IPS DF 4.7 (cell line): ENCODE measurements at regions not wholly inside any gene's neighbourhood (a gene's known extent, or its start where the extent isn't known, plus 50 kb on each side); places are given as distances from the start of the nearest gene placed in this dataset.

Experiments used
- DNase-seq: peaks from one replicate; pipeline ENCODE4 v3.0.0-alpha.2; 2013; ENCODE audit warnings: low spot score; ENCODE audit errors: extremely low read depth

DNA sequence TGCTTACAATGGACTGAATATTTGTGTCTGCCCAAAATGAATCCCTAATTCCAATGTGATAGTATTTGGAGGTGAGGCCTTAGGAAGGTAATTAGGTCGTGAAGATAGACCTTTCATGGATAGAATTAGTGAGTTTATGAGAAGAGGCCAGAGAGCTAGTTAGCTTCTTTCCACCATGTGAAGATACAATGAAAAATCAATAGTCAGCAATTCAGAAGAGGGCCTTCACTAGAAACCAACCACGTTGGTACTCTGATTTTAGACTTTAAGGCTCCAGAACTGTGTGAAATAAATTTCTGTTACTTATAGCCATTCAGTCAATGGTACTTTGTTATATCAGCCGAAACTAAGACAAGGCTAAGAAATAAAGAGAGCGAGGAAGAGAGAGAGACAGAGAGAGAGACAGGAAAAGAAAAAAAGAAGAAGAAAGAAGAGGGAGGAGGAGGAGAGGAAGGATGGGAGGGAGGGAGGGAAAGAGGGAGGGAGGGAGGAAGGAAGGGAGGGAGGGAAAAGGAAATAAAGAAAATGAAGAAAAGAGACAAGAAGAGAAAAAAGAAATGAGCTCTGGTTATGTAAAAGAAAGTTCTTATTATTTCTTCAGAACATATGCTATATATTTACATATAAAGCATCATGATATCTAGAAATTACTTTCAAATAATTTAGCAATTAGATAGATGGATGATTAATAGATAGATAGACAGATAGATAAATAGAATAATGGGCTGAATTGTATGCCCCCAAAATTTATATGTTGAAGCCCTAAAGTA is 1725.3 kb downstream of the EFNA5 start:
- DNase-seq = no peak

DNA sequence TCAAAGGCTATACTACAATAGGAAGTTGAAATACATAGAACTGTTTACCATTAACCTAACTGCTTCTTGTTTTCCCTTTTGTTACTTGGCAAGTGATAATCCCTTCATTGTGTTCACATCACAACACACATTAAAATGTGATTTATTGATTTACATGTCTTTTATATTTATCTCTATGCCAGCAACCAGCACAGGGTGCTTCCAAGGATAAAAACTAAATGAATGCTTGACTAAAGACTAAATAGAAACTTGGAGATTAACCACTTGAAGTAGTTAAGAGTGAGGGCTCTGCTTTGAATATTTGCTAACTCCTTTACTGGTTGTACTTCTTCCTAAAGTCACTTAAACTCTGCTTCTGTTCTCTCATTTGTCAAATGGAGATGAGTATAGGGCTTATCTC is 1730.6 kb downstream of the EFNA5 start:
- no peak for DNase-seq

DNA sequence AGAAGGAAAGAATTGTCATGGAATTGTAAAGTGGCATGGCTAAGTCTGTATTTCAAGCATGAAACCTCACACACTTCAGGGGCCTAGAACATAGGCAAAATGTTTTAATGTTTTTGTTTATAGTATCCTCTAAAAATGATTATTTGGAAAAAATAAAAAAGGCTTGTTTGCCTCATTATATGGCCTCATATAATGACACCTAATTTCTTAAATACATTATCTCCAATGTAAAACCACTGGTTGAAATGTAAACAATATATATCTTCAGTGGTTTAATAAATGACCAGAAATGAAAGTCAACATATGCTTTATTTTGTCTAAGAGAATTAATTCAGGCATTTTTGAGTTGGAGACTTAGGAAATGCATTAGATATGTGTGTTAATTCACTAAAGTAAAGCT is 1736.6 kb downstream of the EFNA5 start:
- DNase-seq = no peak

DNA sequence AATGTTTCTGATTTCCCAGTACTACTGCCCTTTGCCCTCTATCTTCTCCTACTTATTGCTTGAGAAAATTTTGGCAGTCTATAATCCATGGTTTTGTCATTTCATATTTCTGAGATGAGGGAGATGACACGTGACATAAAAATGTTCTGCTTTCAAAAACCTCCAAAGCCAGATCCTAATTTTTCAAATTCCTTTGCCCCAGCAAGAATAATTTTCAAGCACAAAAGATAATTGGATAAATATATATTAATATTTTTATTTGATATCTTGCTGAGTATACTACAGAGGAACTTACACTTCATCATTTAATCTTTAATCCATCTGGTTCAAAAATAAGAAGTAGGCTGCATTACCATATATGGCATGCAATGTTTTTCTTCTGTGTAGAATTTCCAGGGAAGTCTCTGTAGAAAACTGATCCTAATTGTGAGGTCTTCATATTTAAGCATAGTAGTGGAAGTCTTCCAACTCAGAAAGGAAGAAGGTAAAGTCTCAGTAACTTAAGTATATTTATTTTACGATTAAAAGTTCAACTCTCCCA is 1738.8 kb downstream of the EFNA5 start:
- DNase-seq = no peak

DNA sequence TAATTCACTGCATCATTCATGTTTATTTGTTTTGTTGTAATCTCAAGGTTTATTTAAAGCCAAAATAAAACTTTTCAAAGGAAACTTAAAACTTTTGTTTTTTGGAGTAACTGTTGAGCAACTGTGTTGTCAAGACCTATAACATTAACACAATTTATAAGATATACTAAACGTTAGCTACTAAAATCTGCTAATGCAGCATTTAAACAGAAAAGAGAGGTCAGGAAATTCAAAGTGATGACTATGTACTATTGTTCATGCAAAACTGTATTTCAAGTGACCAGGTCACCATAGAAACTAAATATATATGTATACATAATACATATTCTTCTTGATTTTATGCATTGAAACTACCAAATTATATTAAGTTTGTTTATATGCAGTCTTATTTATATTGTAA is 1740.9 kb downstream of the EFNA5 start:
- no peak for DNase-seq

DNA sequence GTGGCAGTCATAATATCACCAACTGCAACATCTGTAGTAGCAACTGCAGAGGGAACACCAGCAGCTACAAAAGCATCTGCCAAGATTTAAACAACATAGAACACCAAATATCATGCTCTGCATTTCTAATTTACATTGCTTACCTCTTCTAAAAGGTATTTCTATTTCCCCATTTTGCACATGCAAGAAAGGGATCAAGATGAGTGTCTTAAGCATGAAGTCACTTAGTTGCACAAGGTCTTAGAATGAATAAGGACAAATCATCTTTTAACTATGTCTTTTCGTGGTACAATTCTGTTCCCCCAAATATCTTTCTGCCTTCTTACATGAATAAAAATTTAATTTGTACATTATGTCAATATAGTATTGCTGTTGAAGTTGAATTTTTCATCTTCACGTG is 1746.4 kb downstream of the EFNA5 start:
- no peak for DNase-seq

DNA sequence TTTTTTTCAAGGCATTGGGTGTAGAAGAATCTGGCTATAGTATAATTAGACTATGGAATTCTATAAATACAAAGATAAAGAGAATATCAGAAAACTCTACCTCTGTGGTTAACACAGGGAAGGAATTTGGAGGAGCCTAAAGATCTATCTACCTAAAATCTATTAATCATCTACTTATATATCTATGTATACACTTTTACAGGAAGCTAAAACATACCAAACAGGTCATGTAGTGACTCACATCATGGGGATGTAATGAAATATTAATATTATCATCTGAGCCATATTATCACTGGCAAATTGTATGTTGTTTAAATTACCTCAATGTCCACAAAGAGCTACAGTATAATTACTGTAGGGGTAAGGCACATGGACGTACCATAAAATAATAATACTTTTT is 1748.2 kb downstream of the EFNA5 start:
- DNase-seq = no peak

DNA sequence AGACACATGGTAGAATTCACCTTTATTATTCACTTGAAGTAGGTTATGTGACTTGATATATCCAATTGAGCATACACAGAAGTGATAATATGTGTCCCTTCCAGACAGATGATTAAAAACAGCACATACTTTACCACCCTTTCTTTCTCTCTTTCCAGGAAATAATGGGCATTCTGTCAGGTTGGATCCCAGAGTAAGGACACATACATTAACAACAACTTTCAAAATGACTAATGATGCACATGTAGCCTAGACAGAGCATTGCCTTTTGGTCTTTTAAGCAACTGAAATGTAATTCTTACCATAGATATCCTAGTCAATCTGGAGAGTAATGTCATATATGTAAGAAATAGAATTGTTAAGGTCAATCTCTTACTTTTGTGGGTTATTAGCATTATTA is 1748.7 kb downstream of the EFNA5 start:
- no peak for DNase-seq

DNA sequence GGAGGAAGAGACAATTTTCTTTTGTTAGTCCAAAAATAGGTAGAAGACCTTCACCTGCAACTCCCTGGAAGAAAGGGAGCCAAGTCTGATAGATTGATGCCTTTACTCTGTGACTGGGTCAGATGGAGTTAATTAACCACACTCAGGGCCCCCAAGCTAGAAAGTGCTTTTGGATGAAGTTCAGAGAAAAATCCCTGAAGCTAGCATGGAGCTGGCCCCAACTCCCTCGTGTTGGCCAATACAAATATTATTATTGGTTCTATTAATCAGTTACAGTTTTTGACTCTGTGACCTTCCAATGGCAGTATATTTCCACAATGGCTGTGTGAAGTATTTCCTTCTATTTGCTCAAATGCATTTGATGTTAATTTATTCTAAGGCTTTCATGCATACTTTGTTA is 1753.5 kb downstream of the EFNA5 start:
- no peak for DNase-seq

DNA sequence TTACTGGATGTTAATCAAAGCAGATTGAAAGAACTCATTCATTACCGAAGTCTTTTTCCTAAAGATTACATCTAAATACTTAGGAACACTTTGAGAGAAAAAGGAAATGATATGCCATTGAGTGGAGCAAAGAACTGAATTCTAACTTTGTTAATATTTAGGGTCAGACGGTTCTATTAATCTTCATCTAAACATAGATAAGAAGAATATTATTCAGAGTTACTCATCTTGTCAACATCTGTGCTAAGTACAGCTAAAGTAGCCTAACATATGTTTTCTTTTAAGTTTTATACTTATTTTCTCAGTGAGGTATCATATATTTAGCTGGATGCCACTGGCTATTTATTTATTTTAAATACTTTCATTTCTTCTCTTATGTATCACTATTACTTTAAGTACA is 1763.7 kb downstream of the EFNA5 start:
- no peak for DNase-seq

DNA sequence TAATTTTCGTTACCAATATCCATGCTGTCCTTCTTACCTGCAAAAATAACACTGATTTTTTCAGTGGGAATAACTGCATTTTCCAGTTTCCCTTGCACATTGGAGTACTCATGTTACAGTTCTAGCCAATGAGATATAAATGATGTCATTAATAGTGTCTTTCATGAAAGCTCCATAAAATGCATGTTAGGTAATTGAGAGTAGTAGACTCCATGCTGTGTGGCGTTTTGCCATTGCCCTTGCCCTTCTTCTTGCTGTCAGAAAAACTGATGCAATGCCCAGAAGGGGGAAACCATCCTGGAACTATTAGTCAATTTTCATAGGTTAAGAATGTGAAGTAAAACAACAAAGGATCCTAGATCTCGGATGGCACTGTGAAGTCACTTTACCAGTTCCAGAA is 1765.3 kb downstream of the EFNA5 start:
- DNase-seq = no peak

DNA sequence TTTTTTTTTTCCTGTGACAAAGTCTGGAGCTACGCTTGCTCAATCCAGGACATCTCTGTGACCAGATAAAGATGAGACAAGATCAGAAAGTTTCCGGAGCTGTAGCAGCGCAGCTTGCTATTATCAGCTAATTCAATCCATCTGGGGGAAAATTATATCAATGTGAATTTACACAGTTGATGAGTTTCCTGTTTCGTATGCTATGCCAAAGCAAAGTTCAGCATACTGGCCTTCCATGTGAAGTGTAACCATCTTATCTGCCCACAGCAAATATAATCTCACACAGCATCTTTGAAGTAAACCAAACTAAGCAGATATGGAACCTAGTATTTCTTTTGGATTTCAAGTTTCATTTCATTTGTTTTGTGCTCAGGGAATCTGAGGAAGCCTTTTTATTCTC is 1767.7 kb downstream of the EFNA5 start:
- DNase-seq = no peak

DNA sequence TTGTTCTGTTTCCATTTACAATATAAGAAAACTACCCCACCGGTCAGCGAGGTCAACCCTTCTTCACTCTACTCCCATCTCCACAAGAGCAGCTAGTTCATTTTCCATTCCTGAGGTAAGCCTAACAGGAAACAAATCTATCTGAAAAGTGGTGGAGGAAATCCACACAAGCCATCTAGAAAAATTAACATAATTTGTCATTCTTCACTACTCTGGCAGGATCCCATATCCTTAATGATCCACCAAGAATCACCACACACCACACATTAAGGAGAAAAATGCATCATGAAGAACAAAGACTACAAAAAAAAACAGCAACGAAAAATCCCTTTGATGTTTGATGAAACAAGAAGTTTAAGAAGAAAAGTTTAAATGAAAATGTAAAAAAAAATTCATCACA is 1771.0 kb downstream of the EFNA5 start:
- no peak for DNase-seq

DNA sequence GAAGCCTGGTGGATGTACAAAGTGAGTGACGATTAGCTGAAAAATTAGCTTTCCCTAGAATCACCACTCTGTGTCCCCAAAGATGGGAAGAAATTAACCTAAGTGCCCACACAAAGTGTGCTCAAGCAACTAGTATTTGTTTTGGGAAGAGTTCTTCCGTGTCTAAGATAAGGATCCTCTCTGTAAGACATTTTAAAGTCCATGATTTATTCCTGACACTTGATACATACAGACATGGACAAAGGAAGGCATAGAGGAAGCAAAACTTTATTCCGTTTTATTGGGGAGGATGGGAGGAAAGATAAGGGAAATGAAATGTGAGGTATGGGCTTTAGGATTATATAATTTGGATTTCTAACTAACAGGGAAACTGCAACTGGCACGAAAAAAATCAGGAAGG is 1772.6 kb downstream of the EFNA5 start:
- no peak for DNase-seq

DNA sequence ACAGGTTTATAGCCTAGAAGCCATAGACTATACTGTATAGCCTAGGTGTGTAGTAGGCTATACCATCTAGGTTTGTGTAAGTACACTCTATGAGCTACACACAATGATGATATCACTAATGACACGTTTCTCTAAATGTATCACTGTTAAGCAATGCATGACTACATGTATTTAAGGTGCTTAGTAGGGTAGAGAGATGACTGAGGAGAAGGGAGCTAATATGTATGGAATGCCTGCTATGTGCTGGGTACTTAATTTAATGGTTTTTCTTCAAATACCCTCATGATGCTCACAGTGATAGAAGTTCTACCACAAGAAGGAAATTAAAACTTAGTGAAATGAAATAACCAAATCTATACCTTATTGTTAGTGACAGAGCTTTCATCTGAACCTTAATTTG is 1785.5 kb downstream of the EFNA5 start:
- DNase-seq = no peak

DNA sequence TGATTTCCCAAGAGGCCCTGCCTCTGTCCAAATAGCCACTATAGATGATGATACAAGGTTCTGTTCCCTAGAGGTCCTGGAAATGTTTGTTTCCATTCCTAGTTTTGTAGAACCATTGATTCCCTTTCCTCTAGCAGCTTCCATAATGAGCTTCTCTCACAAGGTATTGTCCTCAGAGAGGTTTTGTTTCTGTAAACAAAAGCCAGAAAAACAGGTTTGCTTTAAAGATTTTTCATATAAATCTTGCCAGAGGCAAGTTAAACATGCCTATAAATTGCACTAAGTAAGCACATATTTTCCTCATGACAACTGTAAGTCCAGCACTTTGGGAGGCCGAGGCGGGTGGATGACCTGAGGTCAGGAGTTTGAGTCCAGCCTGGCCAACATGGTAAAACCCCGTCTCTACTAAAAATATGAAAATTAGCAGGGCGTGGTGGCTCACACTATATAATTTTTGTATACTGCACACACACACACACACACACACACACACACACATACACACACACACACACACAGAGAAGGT is 1787.7 kb downstream of the EFNA5 start:
- DNase-seq = no peak

DNA sequence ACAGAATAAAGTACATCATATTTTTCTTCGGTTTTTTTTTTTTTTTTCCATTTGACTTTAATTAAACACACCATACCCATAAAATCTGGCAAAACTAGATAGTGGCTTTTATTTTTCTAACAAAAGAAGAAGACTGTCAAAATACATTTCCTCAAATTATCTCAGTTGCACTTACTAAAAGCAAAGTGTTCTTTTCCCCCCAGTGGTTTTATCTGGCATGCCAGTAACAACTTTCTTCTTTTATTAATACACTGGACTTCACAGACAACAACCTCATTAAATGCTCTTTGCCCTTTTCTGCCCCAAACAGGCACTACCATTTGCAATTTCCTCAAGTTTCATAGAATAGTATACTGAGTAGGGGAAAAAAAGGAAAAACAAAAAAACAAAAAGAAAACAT is 1792.3 kb downstream of the EFNA5 start:
- no peak for DNase-seq

DNA sequence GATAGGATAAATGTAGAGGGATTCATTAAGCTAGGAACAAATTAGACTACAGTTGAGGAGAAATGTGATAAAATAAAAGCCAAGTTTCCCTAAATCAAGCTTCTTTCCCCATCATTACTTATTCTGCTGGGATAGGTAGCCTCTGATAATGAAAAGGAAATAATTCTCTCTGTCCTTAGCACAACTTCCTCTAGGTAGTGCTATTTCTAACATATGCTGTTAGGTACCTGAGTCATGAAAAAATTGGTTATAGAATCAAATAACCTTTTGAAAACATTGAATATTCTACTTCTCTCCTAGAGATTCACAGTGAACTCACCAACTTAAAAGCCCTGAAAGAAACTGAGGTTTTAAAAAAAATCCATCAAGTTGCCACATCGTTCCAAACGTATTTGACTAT is 1793.1 kb downstream of the EFNA5 start:
- DNase-seq = no peak

DNA sequence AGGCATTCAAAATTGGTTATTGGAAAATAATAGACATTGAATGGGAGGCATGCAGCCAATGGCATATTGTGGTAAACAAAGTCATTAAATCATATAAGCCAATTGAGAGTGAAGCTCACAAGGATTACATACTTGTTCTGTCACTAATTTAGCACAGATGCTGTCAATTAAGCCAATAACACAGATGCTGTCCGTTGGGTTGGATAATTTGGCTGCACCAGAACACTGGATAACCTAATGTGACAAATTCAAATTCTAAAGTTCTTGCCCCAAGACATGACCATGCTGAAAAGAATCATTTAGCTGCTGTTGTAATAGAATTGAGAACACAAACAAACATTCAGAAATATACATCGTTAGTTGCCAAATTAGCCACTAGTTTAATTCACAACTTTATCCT is 1796.4 kb downstream of the EFNA5 start:
- DNase-seq = no peak

DNA sequence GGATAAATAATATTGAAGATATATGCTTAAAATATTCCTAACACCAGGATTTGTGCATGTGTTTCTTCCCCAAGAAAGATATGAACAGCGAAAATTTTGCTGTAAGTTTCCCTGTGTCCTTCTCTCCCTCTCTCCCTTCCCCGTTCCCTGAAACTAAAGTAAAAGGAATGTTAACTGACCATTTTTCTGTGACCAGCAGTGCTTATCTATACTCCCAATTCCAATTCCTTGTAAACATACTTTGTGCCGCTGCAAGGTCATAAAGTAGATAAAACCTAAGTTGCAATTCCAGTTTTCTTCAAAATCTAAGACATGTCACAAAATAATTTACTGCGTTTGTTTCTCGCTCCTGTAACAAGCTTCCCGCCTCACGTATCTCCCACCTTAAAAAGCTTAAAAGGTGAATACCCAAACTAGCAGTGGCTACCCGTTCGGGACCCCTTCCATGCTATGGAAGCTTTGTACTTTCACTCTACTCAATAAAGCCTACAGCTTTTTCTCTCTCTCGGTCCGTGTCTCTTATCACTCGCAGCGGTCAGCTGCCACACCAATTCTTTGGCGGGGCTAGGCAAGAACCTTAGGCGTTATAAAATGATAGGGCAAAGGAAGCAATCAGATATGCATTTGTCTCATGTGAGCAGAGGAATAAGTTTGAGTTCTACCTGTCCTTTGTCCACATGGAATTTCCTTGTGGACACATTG is 1798.0 kb downstream of the EFNA5 start:
- DNase-seq = no peak

DNA sequence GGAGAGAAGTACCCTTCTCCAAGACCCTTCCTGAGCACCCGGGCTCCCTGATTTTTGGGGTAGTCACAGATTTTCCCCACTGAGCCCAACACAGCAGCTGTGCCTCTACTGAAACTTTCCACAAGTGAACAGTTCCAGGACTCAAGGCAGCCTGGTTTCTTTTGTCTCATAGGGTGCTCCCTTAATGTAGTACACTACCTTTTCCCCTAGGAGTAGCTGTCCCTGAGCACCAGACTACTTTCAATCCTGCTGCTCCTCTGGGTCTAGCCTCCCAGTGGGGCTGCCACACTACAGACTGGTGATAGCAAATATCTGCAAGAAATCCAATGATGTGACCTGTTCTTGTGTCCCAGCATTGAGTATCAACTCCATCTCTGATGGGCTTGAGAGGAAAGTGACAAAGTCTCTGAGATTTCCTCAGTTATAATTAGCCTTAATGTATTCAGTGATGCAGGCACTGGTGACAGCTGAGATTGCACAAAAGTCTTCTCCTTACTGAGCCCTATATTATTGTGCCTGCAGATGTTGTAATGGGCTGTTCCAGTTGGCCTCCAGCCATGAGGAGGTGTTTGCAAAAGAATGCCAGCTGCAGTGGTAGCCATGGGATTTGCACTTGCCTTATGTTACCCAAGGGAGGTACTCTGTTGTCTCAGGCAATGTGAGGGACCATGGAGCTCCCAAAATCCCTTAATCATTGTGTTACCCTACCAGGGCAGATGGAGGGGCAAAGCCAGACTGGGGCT is 1802.5 kb downstream of the EFNA5 start:
- DNase-seq = no peak

DNA sequence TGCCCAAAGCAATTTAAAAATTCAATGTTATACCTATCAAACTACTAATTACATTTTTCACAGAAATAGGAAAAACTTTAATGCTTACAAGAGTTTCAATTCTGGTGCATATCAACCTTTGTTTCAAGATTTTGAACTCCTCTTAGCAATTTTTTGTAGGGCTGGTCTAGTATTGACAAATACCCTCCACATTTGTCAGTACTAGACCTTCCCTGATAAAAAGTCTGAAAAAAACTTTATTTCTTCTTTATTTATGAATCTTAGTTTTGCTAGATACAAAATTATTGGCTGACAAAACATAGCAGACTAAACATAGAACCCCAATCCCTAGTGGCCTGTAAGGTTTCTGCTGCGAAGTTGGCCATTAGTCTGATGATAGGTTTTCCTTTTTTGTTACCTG is 1804.9 kb downstream of the EFNA5 start:
- no peak for DNase-seq
